HG03108 (cell line): ENCODE measurements at regions not wholly inside any gene's neighbourhood (a gene's known extent, or its start where the extent isn't known, plus 50 kb on each side); places are given as distances from the start of the nearest gene placed in this dataset.

ENCODE experiments used
- ATAC-seq: cut with Tn5 transposase; IDR thresholded peaks from one replicate; pipeline ENCODE4 v1.9.1; 2021; ENCODE audit warnings: moderate library complexity; ENCODE audit not compliant: unreplicated experiment

GRCh38 chr7:46530081-46530750 is 609.1 kb upstream of the IGFBP3 start:
- ATAC-seq = no peak

DNA sequence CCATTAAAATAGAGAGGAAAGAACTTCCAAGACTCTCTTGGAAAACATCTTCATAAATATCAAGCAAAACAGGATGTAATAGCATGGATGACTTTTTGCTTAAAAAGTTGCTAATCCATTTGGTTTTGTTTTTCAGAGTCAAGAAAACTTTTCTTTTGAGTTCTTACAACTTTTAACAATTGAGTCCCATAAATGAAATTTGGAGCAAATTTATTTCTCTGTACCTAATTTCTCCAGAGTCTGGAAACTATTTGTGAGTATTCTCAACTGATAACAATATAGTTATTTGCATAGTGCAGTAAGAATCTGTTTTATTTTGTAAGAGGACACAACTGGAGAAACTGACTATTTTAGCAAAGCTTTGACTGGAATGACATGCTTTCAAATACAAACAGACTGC is 606.3 kb upstream of the IGFBP3 start:
- no peak for ATAC-seq

GRCh38 chr7:46525876-46526275 is 604.8 kb upstream of the IGFBP3 start:
- ATAC-seq = no peak

GRCh38 chr7:46524350-46524749 is 603.3 kb upstream of the IGFBP3 start:
- ATAC-seq = no peak

DNA sequence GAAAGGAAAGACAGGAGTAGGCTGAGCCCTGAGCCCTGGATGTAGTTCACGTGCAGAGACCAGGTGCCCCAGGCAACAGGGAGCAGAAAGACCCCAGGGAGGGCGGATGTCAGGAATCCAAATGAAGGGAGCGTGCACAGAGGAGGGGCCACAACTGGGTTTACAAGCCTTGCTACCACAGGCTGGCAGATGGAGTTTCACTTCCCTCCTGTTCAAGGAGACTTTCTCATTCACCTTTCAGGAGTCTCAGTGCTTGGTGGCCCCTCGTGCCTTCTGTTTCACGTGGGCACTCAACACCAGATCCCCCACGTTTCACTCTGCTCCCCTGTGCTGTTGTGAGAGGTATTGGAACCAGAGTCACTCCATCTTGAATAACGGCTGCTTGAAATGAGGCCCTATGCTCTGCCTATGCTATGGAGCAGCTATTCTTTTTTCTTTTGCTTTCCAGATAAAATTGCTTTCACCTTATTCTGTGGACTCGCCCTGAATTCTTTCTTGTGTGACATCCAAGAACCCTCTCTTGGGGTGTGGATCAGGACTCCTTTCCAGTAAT is 601.4 kb upstream of the IGFBP3 start:
- no peak for ATAC-seq

DNA sequence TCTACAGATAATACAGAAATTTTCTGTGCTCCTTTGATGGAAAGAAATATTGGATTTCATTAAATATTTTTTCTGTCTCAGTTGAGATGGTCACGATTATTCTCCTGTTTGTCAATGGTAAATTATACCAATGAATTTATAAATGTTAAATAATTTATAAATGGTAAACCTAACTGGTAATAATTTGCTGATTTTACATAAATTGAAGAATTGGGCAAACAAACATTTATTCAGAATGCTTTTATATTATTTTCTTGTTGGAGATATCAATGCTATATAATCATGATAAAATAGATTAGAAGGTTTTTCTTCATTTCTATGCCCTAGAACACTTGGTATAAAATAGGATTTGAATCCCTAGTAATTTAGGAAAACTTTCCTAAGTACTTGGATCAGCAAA is 597.6 kb upstream of the IGFBP3 start:
- ATAC-seq = no peak

DNA sequence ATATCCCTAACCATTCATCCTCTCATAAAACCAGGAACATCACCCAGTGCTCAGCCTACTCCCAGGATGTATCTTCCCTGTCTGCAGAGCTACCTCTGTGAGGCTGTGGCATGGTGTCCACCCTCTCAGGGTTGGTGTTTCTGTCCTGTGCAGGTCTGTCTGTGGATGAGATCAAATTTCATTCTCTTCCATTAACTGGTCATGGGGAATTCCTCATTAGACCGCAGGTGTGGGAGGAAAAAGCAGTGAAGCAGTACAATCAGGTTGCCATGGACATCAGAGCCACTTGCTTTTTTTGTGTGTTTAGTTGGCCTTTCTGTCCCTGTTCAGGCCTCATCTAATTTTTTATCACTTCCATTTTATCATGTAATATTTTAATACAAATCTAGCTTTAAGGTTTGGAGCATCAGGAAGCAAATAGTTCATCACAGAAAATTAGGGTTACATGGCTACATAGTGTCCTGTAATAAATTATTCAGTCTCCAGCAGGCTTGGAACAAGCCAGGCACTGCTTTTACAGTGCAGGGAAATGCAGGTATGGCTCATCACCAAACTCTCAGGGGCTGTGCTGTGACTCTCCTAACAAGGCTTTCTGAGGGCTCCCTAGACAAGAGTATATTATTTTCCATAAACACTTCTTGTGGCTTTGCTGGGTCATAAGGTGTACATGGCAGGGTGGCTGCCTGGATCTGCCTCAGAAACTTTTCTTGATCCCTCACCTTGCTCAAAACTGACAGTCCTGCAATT is 594.9 kb upstream of the IGFBP3 start:
- no peak for ATAC-seq

DNA sequence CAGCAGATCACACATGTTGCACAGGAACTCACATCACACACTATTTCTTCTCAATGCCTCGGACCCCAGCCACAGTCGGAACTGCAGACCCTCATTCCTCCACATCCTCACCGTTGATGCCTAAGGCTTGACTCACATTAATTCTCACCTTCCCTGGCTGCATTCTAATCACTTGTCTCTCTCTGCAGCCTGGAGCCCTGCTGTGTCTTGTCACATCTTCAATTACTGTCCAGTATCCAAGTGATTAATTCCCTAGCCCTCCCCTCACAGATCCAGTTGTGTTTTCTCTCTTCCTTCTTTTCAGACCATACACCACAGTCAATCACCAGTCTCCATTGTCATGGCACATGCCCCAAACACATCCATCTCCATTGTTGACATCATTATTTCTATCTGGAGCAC is 592.4 kb upstream of the IGFBP3 start:
- ATAC-seq = no peak

- no peak for ATAC-seq
Measured at GRCh38 chr7:46512891-46513413, 591.9 kb upstream of the IGFBP3 start.

DNA sequence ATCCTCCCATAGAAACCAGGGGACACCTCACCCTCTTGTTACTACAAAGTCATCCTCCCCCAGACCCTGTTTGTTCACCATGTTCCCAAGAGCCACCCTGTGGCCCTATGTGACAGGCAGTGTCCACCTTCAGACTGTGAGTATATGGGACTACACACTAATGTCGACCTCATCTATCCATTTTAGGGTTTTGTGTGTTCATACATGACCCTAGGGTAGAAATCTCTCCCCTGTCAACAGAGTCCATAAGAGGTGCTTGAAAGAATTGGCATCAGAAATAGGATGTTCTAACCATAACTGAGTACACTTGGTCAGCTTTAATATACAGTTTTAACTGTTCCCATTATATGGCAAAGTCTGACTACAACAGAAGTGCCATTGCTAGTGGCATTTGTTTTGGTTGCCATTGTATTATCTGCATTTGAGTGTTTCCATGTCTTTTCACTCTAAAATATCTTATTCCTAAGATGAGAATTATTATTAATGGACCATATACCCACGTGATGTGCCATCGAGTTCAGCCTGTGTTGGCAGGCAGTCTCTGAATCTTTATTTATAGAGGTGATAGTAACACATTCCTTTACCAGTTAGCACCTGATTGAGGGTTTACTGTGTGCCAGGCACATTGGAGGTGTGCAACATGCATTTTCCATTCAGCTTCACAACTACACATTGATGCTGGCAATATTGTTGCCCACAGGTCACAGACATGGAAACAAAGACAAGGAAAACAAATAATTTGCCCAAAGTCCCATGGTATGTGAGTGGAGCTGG is 590.6 kb upstream of the IGFBP3 start:
- no peak for ATAC-seq

- no peak for ATAC-seq
Measured at GRCh38 chr7:46508583-46508982, 587.5 kb upstream of the IGFBP3 start.

GRCh38 chr7:46507560-46507959 is 586.5 kb upstream of the IGFBP3 start:
- no peak for ATAC-seq

DNA sequence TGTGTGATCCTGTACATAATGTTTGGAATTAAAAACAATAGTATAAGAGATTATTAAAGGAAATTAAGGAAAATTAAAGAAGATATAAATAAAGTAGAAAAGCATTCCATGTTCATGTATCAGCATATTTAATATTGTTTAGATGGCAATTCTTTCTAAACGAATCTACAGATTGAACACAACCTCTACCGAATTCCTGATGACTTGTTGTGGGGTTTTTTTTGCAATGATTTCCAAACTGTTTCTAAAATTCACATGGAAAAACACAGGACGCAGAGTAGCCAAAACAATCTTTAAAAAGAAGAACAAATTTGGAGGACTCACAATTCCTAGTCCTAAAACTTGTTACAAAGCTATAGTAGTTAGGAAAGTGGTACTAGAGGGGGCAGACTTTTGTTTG is 573.4 kb upstream of the IGFBP3 start:
- ATAC-seq = no peak

DNA sequence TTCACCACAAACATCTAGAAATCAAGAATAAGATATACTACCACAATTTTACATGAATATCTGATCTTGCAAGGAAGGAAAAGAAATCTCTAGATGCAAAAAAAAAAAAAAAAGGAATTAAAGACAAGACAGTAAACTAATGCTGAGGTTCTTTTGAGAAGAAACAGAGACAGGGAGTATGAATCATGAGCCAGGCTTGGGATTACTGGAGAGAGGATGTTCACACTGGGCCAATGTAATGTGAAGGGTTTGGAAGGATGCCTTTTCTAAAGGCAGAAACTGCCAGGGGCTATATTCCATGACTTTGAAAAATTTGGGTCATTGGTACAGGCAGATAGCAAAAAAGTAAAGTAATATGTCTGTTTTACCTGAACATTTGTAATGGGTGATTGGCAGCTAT is 573.0 kb upstream of the IGFBP3 start:
- ATAC-seq = no peak

DNA sequence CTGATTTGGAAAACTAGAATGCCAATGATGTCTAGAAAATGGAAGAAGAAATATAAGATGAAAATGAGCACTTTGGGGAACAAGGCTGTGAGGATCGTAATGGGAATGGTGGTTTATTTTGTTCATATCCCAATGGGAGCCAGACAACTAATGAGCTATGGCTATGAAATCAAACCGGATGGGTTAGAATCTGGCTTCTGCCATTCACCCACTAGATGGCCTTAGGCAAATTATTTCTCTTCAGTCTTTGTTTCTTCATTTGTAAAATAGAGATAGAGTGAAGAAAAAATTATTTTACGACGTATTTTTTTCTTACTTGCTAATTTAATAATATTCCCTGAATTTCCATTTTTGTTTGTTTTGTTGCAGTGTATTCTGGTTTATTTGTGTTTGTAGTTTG is 572.1 kb upstream of the IGFBP3 start:
- no peak for ATAC-seq

DNA sequence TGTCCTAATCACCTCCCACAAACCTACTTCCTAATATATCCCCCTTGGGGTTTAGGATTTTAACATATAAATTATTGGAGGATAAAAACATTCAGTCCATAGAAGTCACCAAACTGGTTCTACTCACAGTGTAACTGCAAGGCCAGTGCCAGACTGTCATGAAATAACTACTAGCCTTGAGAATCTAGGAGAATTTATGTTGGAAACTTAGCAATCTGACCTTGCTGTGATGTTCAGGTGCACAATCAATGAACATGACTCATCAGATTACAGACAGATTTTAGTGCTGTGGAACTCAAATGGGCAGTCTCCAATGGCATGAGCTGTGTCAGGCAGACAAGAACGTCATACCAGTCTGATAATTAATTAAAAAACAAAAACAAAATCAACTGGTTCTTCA is 571.4 kb upstream of the IGFBP3 start:
- ATAC-seq = no peak

- ATAC-seq = no peak
Measured at GRCh38 chr7:46490406-46490805, 569.3 kb upstream of the IGFBP3 start.

- no peak for ATAC-seq
Measured at GRCh38 chr7:46489106-46489505, 568.0 kb upstream of the IGFBP3 start.

GRCh38 chr7:46488607-46489006 is 567.5 kb upstream of the IGFBP3 start:
- no peak for ATAC-seq

DNA sequence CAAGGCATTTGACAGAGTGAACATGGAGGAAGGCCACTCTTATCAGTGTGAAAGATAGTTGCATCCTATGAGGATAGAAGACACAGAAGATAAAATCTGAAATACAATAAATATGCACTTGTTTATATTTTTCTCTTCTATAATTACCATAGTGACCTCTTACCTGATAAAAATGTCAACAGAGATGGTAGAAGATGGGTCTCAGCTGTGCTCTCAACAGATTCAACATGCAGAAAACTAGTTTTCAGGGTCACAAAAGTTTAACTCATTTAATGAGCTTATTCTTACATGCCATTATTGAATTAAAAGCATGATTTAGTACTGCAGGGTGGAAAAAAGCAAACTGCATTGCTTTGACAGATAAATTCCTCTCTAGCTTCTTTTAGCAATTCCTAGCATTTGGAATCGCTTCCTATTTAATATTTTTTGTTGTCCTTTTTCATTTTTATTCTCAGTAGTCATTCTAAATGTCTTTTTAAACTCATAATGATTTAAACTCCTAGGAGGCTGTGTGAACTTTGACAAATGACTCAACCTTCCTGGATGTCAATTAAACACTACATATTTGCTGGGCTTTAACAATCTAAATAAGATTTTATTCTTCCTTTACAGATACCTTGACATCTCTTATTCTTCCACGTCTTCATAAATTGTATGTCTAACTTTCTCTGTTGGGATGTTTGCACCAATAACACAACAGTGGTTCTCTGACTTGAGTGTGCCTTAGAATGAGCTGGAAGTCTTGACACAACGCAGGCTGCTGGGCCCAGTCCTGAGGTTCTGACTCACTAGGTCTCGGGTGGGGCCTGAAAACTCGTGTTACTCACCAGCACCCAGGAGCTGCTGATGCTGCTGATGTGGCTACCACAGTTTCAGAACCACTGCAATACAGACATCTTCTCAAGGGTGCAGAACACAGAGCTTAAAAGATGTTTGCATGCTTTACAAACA is 565.5 kb upstream of the IGFBP3 start:
- no peak for ATAC-seq
